Osteoblast (primary cell): ENCODE measurements at regions not wholly inside any gene's neighbourhood (a gene's known extent, or its start where the extent isn't known, plus 50 kb on each side); places are given as distances from the start of the nearest gene placed in this dataset.

Experiments
- DNase-seq: peaks from one replicate; pipeline ENCODE4 v3.0.0; 2011; ENCODE audit warnings: low spot score, mixed read lengths; ENCODE audit not compliant: insufficient read length; ENCODE audit errors: missing footprints
- H2AFZ ChIP-seq: 2 replicates; pipeline ENCODE4 v1.6.0; 2011; ENCODE audit warnings: mild to moderate bottlenecking, low read length
- H3K27ac ChIP-seq: 2 replicates; pipeline ENCODE4 v1.5.1; 2011; ENCODE audit warnings: mild to moderate bottlenecking, low read depth, low read length, moderate library complexity
- H3K27me3 ChIP-seq: 2 replicates; pipeline ENCODE4 v1.6.0; 2012; ENCODE audit warnings: mild to moderate bottlenecking, control low read depth, inconsistent platforms, low read length, moderate library complexity; ENCODE audit not compliant: insufficient read depth
- H3K36me3 ChIP-seq: 2 replicates; pipeline ENCODE4 v1.5.1; 2011; ENCODE audit warnings: mild to moderate bottlenecking, low read length, control low read depth, moderate library complexity; ENCODE audit not compliant: insufficient read depth
- H3K4me1 ChIP-seq: 2 replicates; pipeline ENCODE4 v1.5.1; 2011; ENCODE audit warnings: mild to moderate bottlenecking, low read length, control low read depth, moderate library complexity; ENCODE audit not compliant: insufficient read depth
- H3K4me2 ChIP-seq: 2 replicates; pipeline ENCODE4 v1.6.0; 2011; ENCODE audit warnings: mild to moderate bottlenecking, low read length; ENCODE audit not compliant: insufficient read depth
- H3K4me3 ChIP-seq: fragments of 200-600 bp; sonication (generic); 3 replicates; pipeline ENCODE4 v1.5.1; 2012; ENCODE audit warnings: mild to moderate bottlenecking, low read length, inconsistent platforms; ENCODE audit not compliant: insufficient read depth
- H3K79me2 ChIP-seq: 2 replicates; pipeline ENCODE4 v1.6.0; 2012; ENCODE audit warnings: mild to moderate bottlenecking, low read length, control low read depth, inconsistent platforms; ENCODE audit not compliant: insufficient read depth
- H3K9me3 ChIP-seq: 2 replicates; pipeline ENCODE4 v1.5.1; 2011; ENCODE audit warnings: low read depth, low read length, control low read depth
- H4K20me1 ChIP-seq: 2 replicates; pipeline ENCODE4 v1.6.0; 2012; ENCODE audit warnings: mild to moderate bottlenecking, low read length, control low read depth; ENCODE audit not compliant: insufficient read depth
- TF ChIP-seq, protein P1 (sequence below): IDR thresholded peaks from 2 replicates; pipeline ENCODE4 v1.5.1; 2011; ENCODE audit warnings: mild to moderate bottlenecking, low read depth, low read length, moderate library complexity; ENCODE audit errors: extremely low read depth

DNA sequence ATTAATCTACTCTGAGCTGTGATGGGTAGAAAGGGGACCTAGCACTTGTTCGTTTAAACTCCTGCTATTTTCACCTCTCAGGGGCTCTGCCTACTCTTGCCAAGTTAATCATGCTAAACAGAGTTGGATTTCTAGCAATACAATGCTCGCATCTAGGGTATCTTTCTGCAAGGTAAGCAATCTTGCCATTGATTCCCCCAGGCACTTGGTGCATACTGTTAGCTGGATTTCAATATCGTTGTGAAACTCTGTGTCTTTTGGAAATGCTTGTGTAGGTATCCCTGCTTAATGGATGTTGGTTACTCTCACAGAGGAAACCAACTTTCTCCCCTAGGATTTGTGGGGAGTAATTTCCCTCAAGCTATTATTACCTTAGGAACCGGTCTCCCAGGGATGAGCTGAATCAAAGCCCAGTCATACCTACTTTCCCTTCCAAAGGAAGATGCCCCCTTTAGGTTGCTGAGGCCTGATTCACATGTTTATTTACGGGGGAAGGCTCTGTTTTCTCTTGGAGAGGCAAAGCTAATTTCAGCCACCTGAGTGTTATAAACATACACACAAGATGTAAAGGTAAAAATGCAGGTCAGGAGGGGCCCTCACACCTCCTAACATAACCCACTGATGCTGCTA lies 366.8 kb downstream of the FBXW7 start:
- no peak overlapping the region for H3K4me2 ChIP-seq
- H3K27me3 ChIP-seq: peaks cover 2% of the 10 kb centered on the region
- no peaks in the 10 kb centered on the region for H4K20me1 ChIP-seq
- H3K4me3 ChIP-seq: no peak overlapping the region
- no peaks in the 10 kb centered on the region for H3K4me1 ChIP-seq
- H3K27ac ChIP-seq: no peak overlapping the region
- no peaks in the 10 kb centered on the region for H3K9me3 ChIP-seq
- no peaks in the 10 kb centered on the region for H3K36me3 ChIP-seq
- no peak overlapping the region for H2AFZ ChIP-seq
- DNase-seq: no peak
- H3K79me2 ChIP-seq: no peaks in the 10 kb centered on the region
- TF ChIP-seq, protein P1, sequence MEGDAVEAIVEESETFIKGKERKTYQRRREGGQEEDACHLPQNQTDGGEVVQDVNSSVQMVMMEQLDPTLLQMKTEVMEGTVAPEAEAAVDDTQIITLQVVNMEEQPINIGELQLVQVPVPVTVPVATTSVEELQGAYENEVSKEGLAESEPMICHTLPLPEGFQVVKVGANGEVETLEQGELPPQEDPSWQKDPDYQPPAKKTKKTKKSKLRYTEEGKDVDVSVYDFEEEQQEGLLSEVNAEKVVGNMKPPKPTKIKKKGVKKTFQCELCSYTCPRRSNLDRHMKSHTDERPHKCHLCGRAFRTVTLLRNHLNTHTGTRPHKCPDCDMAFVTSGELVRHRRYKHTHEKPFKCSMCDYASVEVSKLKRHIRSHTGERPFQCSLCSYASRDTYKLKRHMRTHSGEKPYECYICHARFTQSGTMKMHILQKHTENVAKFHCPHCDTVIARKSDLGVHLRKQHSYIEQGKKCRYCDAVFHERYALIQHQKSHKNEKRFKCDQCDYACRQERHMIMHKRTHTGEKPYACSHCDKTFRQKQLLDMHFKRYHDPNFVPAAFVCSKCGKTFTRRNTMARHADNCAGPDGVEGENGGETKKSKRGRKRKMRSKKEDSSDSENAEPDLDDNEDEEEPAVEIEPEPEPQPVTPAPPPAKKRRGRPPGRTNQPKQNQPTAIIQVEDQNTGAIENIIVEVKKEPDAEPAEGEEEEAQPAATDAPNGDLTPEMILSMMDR: no peak

DNA sequence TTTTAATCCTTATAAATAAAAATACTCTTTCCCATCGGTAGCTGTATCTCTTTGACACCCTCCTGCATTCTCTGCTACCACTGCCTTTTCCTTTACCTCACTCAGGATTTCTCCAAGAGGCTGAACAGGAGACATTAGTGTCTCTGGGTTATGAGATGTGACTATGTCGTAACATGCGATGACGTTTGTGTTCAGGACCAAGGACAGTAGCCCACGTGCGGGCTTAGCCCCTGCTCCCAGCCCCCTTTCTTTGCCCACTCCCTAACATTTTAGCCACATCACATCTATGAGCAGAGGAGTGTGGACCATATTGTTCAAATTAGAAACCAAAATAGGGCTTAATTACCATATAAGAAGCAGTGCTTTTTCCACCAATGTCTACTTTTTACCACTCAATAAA lies 369.3 kb downstream of the FBXW7 start:
- no peak overlapping the region for H3K27ac ChIP-seq
- no peaks in the 10 kb centered on the region for H3K36me3 ChIP-seq
- H2AFZ ChIP-seq: no peak overlapping the region
- no peak overlapping the region for H3K4me3 ChIP-seq
- TF ChIP-seq, protein P1: no peak
- H3K79me2 ChIP-seq: no peaks in the 10 kb centered on the region
- peaks cover 11% of the 10 kb centered on the region for H3K4me1 ChIP-seq
- H3K27me3 ChIP-seq: peaks cover 2% of the 10 kb centered on the region
- no peak overlapping the region for H3K4me2 ChIP-seq
- DNase-seq: no peak
- no peaks in the 10 kb centered on the region for H3K9me3 ChIP-seq
- H4K20me1 ChIP-seq: no peaks in the 10 kb centered on the region

DNA sequence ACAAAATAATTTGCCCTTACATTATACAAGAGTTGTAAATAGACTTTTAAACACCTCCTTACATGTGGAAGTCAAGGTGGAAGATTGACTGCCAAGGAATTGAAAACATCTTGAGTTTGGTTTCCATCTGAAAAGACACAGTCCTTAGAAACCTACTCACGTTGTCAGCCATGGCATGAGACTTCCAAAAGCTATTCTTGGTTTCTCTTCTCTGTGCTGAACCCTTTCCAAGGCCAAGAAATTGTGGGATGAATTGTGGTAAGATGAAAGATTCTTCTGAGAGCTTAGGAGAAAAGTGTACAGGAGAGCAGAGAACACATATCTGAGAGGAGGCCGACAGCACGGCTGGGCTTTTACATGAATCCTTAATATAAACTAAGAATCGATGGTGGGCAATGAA lies 370.0 kb downstream of the FBXW7 start:
- Histone ChIP-seq H3K36me3 (no peaks in the 10 kb centered on the region), H2AFZ (no peak overlapping the region), H3K27me3 (peaks cover 2% of the 10 kb centered on the region), H4K20me1 (no peaks in the 10 kb centered on the region), H3K4me2 (no peak overlapping the region), H3K9me3 (no peaks in the 10 kb centered on the region), H3K4me1 (peaks cover 14% of the 10 kb centered on the region), H3K4me3 (no peak overlapping the region), H3K27ac (no peak overlapping the region), H3K79me2 (no peaks in the 10 kb centered on the region)
- no peak for DNase-seq
- TF ChIP-seq, protein P1: no peak

DNA sequence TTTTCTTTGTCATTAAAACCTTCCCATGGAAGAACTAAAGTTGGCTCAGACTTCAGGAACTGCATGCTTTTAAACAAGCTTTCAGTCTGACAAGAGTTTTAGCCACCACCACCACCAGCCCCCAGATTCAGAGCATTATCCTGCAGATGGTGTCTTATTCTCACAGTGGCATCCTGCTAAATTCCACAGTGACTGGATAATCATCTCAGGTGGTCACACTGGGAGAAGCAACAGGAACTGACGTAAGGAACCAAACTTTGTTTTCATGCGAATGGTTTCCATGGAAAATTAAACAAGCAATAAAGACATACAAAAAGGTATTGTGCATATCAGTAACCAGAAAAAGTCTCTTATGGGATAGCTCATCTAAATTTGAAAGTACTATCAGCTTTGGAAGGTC lies 370.7 kb downstream of the FBXW7 start:
- no peaks in the 10 kb centered on the region for H3K36me3 ChIP-seq
- no peak overlapping the region for H3K4me3 ChIP-seq
- H2AFZ ChIP-seq: no peak overlapping the region
- DNase-seq: no peak
- no peak overlapping the region for H3K27ac ChIP-seq
- H4K20me1 ChIP-seq: no peaks in the 10 kb centered on the region
- H3K4me1 ChIP-seq: peaks cover 14% of the 10 kb centered on the region
- no peaks in the 10 kb centered on the region for H3K9me3 ChIP-seq
- no peaks in the 10 kb centered on the region for H3K27me3 ChIP-seq
- TF ChIP-seq, protein P1: no peak
- H3K79me2 ChIP-seq: no peaks in the 10 kb centered on the region
- H3K4me2 ChIP-seq: no peak overlapping the region
